Mammary epithelial cell (primary cell): ENCODE measurements at regions not wholly inside any gene's neighbourhood (a gene's known extent, or its start where the extent isn't known, plus 50 kb on each side); places are given as distances from the start of the nearest gene placed in this dataset.

Experiments used
- CTCF ChIP-seq, 2 donors: IDR thresholded peaks in 1 of 2; conservative IDR thresholded peaks in 1 of 2; 2 replicates each; pipeline ENCODE4 v1.5.1; 2011 to 2012; ENCODE audit warnings: inconsistent platforms in 2 of 2, low read length in 2 of 2, mild to moderate bottlenecking in 2 of 2, control low read depth in 1 of 2, low read depth in 1 of 2; ENCODE audit not compliant: insufficient read depth in 1 of 2; ENCODE audit errors: extremely low read depth in 1 of 2
- EZH2 ChIP-seq: IDR thresholded peaks from 2 replicates; pipeline ENCODE4 v1.6.1; 2012; ENCODE audit warnings: low read length, inconsistent platforms, borderline replicate concordance

DNA sequence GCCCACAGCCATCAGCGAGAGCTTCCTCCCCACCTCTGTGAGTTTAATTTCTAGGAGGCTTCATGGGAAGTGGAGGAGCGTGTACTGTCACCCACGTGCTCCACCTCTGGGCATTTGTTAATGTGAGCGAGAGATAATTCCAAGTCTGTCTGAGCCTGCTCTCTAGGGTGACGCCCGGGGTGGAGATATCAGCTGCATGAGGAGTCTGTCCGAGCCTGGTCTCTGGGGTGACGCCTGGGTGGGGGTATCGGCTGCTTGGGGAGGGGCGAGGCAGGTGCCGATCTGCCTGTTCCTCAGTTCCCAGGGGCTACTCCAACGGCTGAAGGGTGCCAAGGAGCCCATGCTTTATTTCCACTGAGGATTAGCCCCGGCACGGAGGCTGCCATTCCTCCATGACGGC is 735.0 kb downstream of the BRD1 start:
- TF ChIP-seq CTCF (conservative IDR thresholded peaks at IDR 0.05 in 1 of 2, IDR thresholded peaks at IDR 0.05 in 1 of 2; ENCODE audit: extremely low read depth in 1 of 2, insufficient read depth in 1 of 2, low read depth in 1 of 2, low read length in 2 of 2) (no peak), EZH2 (no peak)
